Neutrophil (primary cell): ENCODE measurements at regions not wholly inside any gene's neighbourhood (a gene's known extent, or its start where the extent isn't known, plus 50 kb on each side); places are given as distances from the start of the nearest gene placed in this dataset.

Experiments used
- H3K27ac ChIP-seq: fragments of 200-600 bp; sonication (generic); 2 replicates; pipeline ENCODE4 v1.5.1; 2016; ENCODE audit warnings: mild to moderate bottlenecking, moderate library complexity
- H3K27me3 ChIP-seq: fragments of 200-600 bp; sonication (generic); 2 replicates; pipeline ENCODE4 v1.6.0; 2016; ENCODE audit warnings: mild to moderate bottlenecking
- H3K36me3 ChIP-seq: fragments of 200-600 bp; sonication (generic); 2 replicates; pipeline ENCODE4 v1.5.1; 2017
- H3K4me1 ChIP-seq, 2 experiments: fragments of 200-600 bp in 1 of 2; sonication (generic) in 1 of 2; 1 replicate in 1 of 2; 2 replicates in 1 of 2; pipeline versions ENCODE4 v1.5.1 to v1.6.1; 2013 to 2016; ENCODE audit warnings: low read depth in 1 of 2, low read length in 1 of 2, mild to moderate bottlenecking in 1 of 2, moderate library complexity in 1 of 2; ENCODE audit not compliant: control insufficient read depth in 1 of 2, insufficient read depth in 1 of 2
- H3K4me3 ChIP-seq, 2 experiments: fragments of 200-600 bp in 1 of 2; sonication (generic) in 1 of 2; 1 replicate in 1 of 2; 2 replicates in 1 of 2; pipeline ENCODE4 v1.5.1; 2013 to 2016; ENCODE audit warnings: low read depth in 1 of 2, low read length in 1 of 2, mild to moderate bottlenecking in 1 of 2, moderate library complexity in 1 of 2
- H3K9me3 ChIP-seq: fragments of 200-600 bp; sonication (generic); 2 replicates; pipeline ENCODE4 v1.5.1; 2016
- CTCF ChIP-seq: fragments of 200-600 bp; sonication (generic); IDR thresholded peaks from 2 replicates; pipeline ENCODE4 v1.5.1; 2016; ENCODE audit warnings: antibody characterized with exemption

GRCh38 chr3:103613397-103614156 lies 1178.8 kb downstream of the ZPLD1 start:
- no peak overlapping the region for H3K27ac ChIP-seq
- H3K4me1 ChIP-seq = no peaks in the 10 kb centered on the region
- no peak overlapping the region for H3K4me3 ChIP-seq
- no peaks in the 10 kb centered on the region for H3K36me3 ChIP-seq
- H3K9me3 ChIP-seq = no peaks in the 10 kb centered on the region
- TF ChIP-seq CTCF = no peak
- H3K27me3 ChIP-seq = no peaks in the 10 kb centered on the region

GRCh38 chr3:103614719-103615118 lies 1179.9 kb downstream of the ZPLD1 start:
- no peak overlapping the region for H3K27ac ChIP-seq
- H3K4me3 ChIP-seq = no peak overlapping the region
- TF ChIP-seq CTCF = no peak
- H3K4me1 ChIP-seq = no peaks in the 10 kb centered on the region
- no peaks in the 10 kb centered on the region for H3K36me3 ChIP-seq
- no peaks in the 10 kb centered on the region for H3K27me3 ChIP-seq
- H3K9me3 ChIP-seq = no peaks in the 10 kb centered on the region

- TF ChIP-seq CTCF = no peak
- H3K36me3 ChIP-seq = no peaks in the 10 kb centered on the region
- no peak overlapping the region for H3K4me3 ChIP-seq
- H3K27me3 ChIP-seq = no peaks in the 10 kb centered on the region
- no peaks in the 10 kb centered on the region for H3K9me3 ChIP-seq
- no peaks in the 10 kb centered on the region for H3K4me1 ChIP-seq
- H3K27ac ChIP-seq = no peak overlapping the region
These were observed 1183.1 kb downstream of the ZPLD1 start for GRCh38 chr3:103617961-103618360.

GRCh38 chr3:103624271-103624670 lies 1189.5 kb downstream of the ZPLD1 start:
- H3K36me3 ChIP-seq = no peaks in the 10 kb centered on the region
- TF ChIP-seq CTCF = no peak
- no peaks in the 10 kb centered on the region for H3K4me1 ChIP-seq
- no peaks in the 10 kb centered on the region for H3K27me3 ChIP-seq
- no peak overlapping the region for H3K27ac ChIP-seq
- H3K4me3 ChIP-seq = no peak overlapping the region
- no peaks in the 10 kb centered on the region for H3K9me3 ChIP-seq

- Histone ChIP-seq H3K36me3 (no peaks in the 10 kb centered on the region), H3K27ac (no peak overlapping the region), H3K4me1 (no peaks in the 10 kb centered on the region), H3K4me3 (no peak overlapping the region), H3K27me3 (no peaks in the 10 kb centered on the region), H3K9me3 (no peaks in the 10 kb centered on the region)
- no peak for TF ChIP-seq CTCF
These were observed 1194.6 kb downstream of the ZPLD1 start for GRCh38 chr3:103629391-103629790.
